ENCODE measurements at regions not wholly inside any gene's neighbourhood (a gene's known extent, or its start where the extent isn't known, plus 50 kb on each side); places are given as distances from the start of the nearest gene placed in this dataset.
"Not testable (repeated sequence)": the region's sequence is repeated elsewhere in the genome, so short reads cannot be mapped to it uniquely, and the experiment has no call there.

DNA sequence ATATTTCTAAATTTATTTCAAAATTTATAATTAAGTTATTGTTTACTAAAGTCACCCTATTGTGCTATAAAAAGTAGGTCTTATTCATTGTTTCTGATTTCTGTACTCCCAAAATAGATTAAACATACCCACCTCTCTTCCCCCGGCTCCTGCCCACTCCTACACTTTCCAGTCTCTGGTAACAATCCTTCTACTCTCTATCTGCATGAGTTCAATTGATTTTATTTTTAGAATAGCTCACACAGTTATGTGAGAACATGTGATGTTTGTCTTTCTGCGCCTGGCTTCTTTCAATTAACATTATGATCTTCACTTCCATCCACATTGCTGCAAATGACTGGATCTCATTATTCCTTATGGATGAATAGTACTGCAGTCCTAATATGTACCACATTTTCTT lies 269.3 kb downstream of the ACTRT1 start:
- in situ Hi-C loops (cut with HindIII; ENCODE audit: low sequenced_read_pairs) = no loop called here
- DNase-seq (ENCODE audit: low read depth) = no peak
- TF ChIP-seq, protein P1, sequence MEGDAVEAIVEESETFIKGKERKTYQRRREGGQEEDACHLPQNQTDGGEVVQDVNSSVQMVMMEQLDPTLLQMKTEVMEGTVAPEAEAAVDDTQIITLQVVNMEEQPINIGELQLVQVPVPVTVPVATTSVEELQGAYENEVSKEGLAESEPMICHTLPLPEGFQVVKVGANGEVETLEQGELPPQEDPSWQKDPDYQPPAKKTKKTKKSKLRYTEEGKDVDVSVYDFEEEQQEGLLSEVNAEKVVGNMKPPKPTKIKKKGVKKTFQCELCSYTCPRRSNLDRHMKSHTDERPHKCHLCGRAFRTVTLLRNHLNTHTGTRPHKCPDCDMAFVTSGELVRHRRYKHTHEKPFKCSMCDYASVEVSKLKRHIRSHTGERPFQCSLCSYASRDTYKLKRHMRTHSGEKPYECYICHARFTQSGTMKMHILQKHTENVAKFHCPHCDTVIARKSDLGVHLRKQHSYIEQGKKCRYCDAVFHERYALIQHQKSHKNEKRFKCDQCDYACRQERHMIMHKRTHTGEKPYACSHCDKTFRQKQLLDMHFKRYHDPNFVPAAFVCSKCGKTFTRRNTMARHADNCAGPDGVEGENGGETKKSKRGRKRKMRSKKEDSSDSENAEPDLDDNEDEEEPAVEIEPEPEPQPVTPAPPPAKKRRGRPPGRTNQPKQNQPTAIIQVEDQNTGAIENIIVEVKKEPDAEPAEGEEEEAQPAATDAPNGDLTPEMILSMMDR (IDR thresholded peaks at IDR 0.05; ENCODE audit: low read depth, low read length, missing control alignments) = no peak

DNA sequence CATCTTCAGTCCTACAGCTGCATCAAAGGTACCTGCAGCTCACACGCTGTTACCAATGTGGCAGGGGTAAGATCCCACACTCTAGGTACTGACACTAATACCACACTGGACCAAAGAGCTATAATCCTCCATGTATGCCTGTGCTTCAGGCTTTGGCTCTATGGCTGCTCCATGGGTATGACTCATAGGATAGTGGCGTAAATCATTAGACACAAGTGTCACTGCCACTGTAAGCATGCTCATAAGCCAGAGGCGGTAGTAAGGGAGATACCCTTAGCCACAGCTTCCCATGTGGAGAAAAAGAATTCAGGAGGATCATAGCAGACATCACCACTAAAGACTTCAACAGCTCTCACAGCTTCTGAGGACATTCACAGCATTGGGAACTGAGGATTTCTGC lies 287.5 kb downstream of the ACTRT1 start:
- DNase-seq (ENCODE audit: low read depth) = no peak
- TF ChIP-seq, protein P1 (IDR thresholded peaks at IDR 0.05; ENCODE audit: low read depth, low read length, missing control alignments) = no peak
- H3K4me3 ChIP-seq (ENCODE audit: low read depth, low read length) = no peak overlapping the region
- in situ Hi-C loops (cut with HindIII; ENCODE audit: low sequenced_read_pairs) = no loop called here

More for the DNA sequence above, 269.3 kb downstream of the ACTRT1 start:
- no peak overlapping the region for H3K4me3 ChIP-seq (ENCODE audit: low read depth, low read length)

DNA sequence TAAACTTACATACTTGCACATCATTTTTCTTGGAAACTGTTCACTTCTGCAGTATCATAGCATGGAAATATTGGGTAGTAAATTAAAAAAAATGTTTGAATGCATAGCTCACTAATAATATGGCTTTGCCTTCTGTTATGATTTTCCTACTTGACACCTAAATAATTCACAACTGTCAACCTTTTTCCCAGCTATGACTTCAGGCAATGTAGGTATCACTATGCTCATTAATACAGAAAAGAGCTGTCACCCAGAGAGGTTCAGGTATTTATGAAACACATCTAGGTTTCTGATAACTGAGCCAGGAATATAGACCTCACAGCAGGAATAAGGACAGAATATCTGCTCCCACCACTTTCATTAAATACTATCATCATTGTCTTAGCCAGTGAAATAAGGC lies 289.5 kb downstream of the ACTRT1 start:
- in situ Hi-C loops (cut with HindIII; ENCODE audit: low sequenced_read_pairs) = no loop called here
- DNase-seq (ENCODE audit: low read depth) = no peak
- H3K4me3 ChIP-seq (ENCODE audit: low read depth, low read length) = no peak overlapping the region
- TF ChIP-seq, protein P1 (IDR thresholded peaks at IDR 0.05; ENCODE audit: low read depth, low read length, missing control alignments) = no peak

DNA sequence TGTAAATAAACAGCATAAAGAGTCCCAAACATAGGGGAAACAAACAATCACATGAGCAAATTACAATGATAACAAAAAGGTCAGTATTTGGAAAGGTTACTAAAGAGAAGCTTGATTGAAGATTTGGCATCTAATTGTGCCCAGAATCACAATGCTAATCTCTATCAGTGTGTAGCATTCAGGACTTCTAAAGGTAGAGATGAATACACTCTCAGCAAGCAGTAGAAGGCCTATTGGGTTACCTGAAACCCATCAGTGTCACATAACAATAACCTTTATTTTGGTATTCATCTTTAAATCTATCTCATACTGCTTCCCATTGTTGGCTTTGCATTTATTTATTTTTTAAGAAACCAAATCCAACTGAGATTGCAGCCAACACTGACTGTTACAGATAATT lies 319.5 kb downstream of the ACTRT1 start:
- in situ Hi-C loops (cut with HindIII; ENCODE audit: low sequenced_read_pairs) = no loop called here
- TF ChIP-seq, protein P1 (IDR thresholded peaks at IDR 0.05; ENCODE audit: low read depth, low read length, missing control alignments) = no peak
- H3K4me3 ChIP-seq (ENCODE audit: low read depth, low read length) = no peak overlapping the region
- DNase-seq (ENCODE audit: low read depth) = no peak

DNA sequence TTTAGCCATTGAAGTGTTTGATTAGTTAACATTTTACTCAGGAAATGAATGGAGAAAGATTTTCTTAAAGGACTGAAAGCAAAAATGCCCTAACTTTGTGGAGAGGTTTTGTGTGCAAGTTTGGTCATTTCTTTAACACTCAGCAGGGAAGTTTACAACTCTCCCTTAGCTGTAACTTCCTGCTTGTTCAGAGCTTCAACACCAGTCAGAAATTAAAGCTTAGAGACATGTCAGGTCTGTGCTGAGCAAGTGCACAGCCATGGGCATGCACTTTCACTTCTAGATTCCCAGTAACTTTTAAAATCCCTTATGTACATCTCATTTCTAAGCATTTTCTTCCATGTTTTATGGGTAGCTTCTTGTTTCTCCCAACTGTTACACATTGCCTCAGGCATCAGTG lies 326.0 kb downstream of the ACTRT1 start:
- no peak overlapping the region for H3K4me3 ChIP-seq (ENCODE audit: low read depth, low read length)
- TF ChIP-seq, protein P1 (IDR thresholded peaks at IDR 0.05; ENCODE audit: low read depth, low read length, missing control alignments) = no peak
- in situ Hi-C loops (cut with HindIII; ENCODE audit: low sequenced_read_pairs) = no loop called here
- no peak for DNase-seq (ENCODE audit: low read depth)

DNA sequence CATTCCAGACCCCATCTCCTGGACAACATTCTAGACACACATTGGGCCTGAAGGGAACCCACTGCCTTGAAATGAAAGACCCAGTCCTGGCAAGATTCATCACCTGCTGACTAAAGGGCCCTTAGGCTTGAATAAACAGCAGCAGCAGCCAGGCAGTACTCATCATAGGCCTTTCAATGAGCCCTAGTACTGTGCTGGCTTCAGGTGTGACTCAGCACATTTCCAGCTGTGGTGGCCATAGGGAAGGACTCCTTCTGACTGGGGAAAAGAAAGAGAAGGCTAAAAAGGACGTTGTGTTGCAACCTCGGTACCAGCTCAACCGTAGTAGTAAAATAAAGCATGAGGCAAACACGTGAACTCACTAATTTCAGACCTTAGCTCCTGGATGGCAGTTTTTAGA lies 344.0 kb downstream of the ACTRT1 start:
- no peak for DNase-seq (ENCODE audit: low read depth)
- TF ChIP-seq, protein P1 (IDR thresholded peaks at IDR 0.05; ENCODE audit: low read depth, low read length, missing control alignments) = no peak
- no peak overlapping the region for H3K4me3 ChIP-seq (ENCODE audit: low read depth, low read length)
- in situ Hi-C loops (cut with HindIII; ENCODE audit: low sequenced_read_pairs) = no loop called here

DNA sequence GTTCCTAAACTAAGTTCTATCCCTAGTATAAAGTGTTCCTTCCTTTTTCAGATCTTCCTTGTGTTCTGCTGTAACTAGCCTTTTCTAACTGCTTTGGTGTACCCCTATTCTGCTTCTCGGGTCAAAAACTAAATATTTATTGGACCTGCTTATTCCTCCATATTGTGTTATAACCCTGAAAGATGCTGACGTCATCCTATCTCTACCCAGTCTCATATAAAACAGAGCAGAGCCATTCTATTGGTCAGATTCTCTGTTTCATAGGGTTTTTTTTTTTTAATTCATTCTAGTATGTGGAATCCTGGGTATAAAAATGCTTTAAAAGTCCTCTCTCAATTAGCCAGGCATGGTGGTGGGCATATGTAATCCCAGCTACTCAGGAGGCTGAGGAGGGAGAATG lies 349.7 kb downstream of the ACTRT1 start:
- no peak for DNase-seq (ENCODE audit: low read depth)
- in situ Hi-C loops (cut with HindIII; ENCODE audit: low sequenced_read_pairs) = no loop called here
- no peak overlapping the region for H3K4me3 ChIP-seq (ENCODE audit: low read depth, low read length)
- TF ChIP-seq, protein P1 (IDR thresholded peaks at IDR 0.05; ENCODE audit: low read depth, low read length, missing control alignments) = no peak

DNA sequence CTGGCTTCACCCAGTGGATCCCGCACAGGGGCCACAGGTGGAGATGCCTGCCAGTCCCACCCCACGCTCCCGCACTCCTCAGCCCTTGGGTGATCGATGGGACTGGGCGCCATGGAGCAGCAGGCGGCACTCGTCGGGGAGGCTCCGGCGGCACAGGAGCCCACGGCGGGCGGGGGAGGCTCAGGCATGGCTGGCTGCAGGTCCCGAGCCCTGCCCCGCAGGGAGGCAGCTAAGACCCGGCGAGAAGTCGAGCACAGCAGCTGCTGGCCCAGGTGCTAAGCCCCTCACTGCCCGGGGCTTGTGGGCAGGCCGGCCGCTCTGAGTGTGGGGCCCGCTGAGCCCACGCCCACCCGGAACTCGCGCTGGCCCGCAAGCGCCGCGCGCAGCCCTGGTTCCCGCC lies 389.3 kb downstream of the ACTRT1 start:
- DNase-seq (ENCODE audit: low read depth); H3K4me3 ChIP-seq (ENCODE audit: low read depth, low read length); in situ Hi-C loops (cut with HindIII; ENCODE audit: low sequenced_read_pairs): not testable (repeated sequence)

Data from astrocyte of the cerebellum (primary cell).